HepG2 (cell line): ENCODE measurements at regions not wholly inside any gene's neighbourhood (a gene's known extent, or its start where the extent isn't known, plus 50 kb on each side); places are given as distances from the start of the nearest gene placed in this dataset.

Experiments used
- ATF3 ChIP-seq: sonication (generic); formaldehyde crosslinking; IDR thresholded peaks from 2 replicates; pipeline ENCODE4 v1.4.0; 2020; ENCODE audit warnings: missing genetic modification reagents
- CHD4 ChIP-seq: fragments of 200-600 bp; sonication (generic); IDR thresholded peaks from 2 replicates; pipeline ENCODE4 v1.7.0; 2017; ENCODE audit warnings: mild to moderate bottlenecking, low read length, borderline replicate concordance
- CREM ChIP-seq, 2 experiments: sonication (generic) in 1 of 2; formaldehyde crosslinking in 1 of 2; IDR thresholded peaks; 2 replicates each; pipeline versions ENCODE4 v1.4.0 to v1.6.1; 2016 to 2020; ENCODE audit warnings: antibody characterized with exemption in 1 of 2, mild to moderate bottlenecking in 1 of 2, missing genetic modification reagents in 1 of 2
- EED ChIP-seq: sonication (generic); formaldehyde crosslinking; IDR thresholded peaks from 2 replicates; pipeline ENCODE4 v1.5.0; 2020; ENCODE audit warnings: mild to moderate bottlenecking, missing genetic modification reagents
- ERF ChIP-seq: IDR thresholded peaks from 2 replicates; pipeline ENCODE4 v1.6.1; 2018; ENCODE audit warnings: missing biosample characterization, missing genetic modification reagents
- HOMEZ ChIP-seq: IDR thresholded peaks from 2 replicates; pipeline ENCODE4 v1.6.1; 2016; ENCODE audit warnings: low read depth
- ISX ChIP-seq: sonication (generic); formaldehyde crosslinking; conservative IDR thresholded peaks from 2 replicates; pipeline ENCODE4 v1.5.0; 2020; ENCODE audit warnings: missing genetic modification reagents
- JARID2 ChIP-seq: sonication (generic); formaldehyde crosslinking; IDR thresholded peaks from 2 replicates; pipeline ENCODE4 v1.8.1; 2023; ENCODE audit warnings: missing genetic modification reagents, inconsistent platforms; ENCODE audit not compliant: insufficient replicate concordance
- KMT2B ChIP-seq: IDR thresholded peaks from 2 replicates; pipeline ENCODE4 v1.6.1; 2016; ENCODE audit warnings: missing genetic modification reagents, missing compliant biosample characterization
- MED13 ChIP-seq: sonication (generic); formaldehyde crosslinking; IDR thresholded peaks from 2 replicates; pipeline ENCODE4 v1.5.0; 2020; ENCODE audit warnings: missing genetic modification reagents
- MXD4 ChIP-seq: IDR thresholded peaks from 2 replicates; pipeline ENCODE4 v1.6.1; 2016; ENCODE audit warnings: mild to moderate bottlenecking, missing biosample characterization, missing genetic modification reagents
- PRMT3 ChIP-seq: sonication (generic); formaldehyde crosslinking; IDR thresholded peaks from 2 replicates; pipeline ENCODE4 v1.8.1; 2022; ENCODE audit warnings: low read depth, mild to moderate bottlenecking, moderate library complexity, missing genetic modification reagents, borderline replicate concordance
- SNAPC5 ChIP-seq: sonication (generic); formaldehyde crosslinking; IDR thresholded peaks from 2 replicates; pipeline ENCODE4 v1.8.1; 2023; ENCODE audit warnings: mild to moderate bottlenecking, missing genetic modification reagents, borderline replicate concordance
- YEATS2 ChIP-seq: sonication (generic); formaldehyde crosslinking; IDR thresholded peaks from 2 replicates; pipeline ENCODE4 v1.4.0; 2020; ENCODE audit warnings: missing genetic modification reagents, borderline replicate concordance
- ZGPAT ChIP-seq: IDR thresholded peaks from 2 replicates; pipeline ENCODE4 v1.6.1; 2016; ENCODE audit warnings: mild to moderate bottlenecking
- ZNF101 ChIP-seq: sonication (generic); formaldehyde crosslinking; IDR thresholded peaks from 2 replicates; pipeline ENCODE4 v1.4.0; 2020; ENCODE audit warnings: mild to moderate bottlenecking, low read depth, missing genetic modification reagents, borderline replicate concordance
- ZNF136 ChIP-seq: sonication (generic); formaldehyde crosslinking; IDR thresholded peaks from 2 replicates; pipeline ENCODE4 v1.8.1; 2022; ENCODE audit warnings: low read depth, mild to moderate bottlenecking, moderate library complexity, missing genetic modification reagents
- ZNF280B ChIP-seq: sonication (generic); formaldehyde crosslinking; IDR thresholded peaks from 2 replicates; pipeline ENCODE4 v1.5.0; 2020; ENCODE audit warnings: missing genetic modification reagents, mild to moderate bottlenecking, borderline replicate concordance
- ZNF337 ChIP-seq: sonication (generic); formaldehyde crosslinking; IDR thresholded peaks from 2 replicates; pipeline ENCODE4 v1.5.1; 2020; ENCODE audit warnings: missing genetic modification reagents, low read depth, mild to moderate bottlenecking, borderline replicate concordance
- ZNF605 ChIP-seq: sonication (generic); formaldehyde crosslinking; IDR thresholded peaks from 2 replicates; pipeline ENCODE4 v1.8.0; 2022; ENCODE audit warnings: mild to moderate bottlenecking, missing genetic modification reagents
- ZNF614 ChIP-seq: IDR thresholded peaks from 2 replicates; pipeline ENCODE4 v1.6.1; 2018; ENCODE audit warnings: missing biosample characterization, missing genetic modification reagents, inconsistent platforms, borderline replicate concordance
- TF ChIP-seq, protein P1 (sequence below): IDR thresholded peaks from 2 replicates; pipeline ENCODE4 v1.6.1; 2016
- TF ChIP-seq, protein P2 (sequence below): sonication (generic); formaldehyde crosslinking; IDR thresholded peaks from 2 replicates; pipeline ENCODE4 v1.8.0; 2022; ENCODE audit warnings: mild to moderate bottlenecking, missing genetic modification reagents, moderate library complexity

GRCh38 chr12:92070864-92071445, 74.7 kb downstream of the BTG1 start (continued):
- TF ChIP-seq, protein P1, sequence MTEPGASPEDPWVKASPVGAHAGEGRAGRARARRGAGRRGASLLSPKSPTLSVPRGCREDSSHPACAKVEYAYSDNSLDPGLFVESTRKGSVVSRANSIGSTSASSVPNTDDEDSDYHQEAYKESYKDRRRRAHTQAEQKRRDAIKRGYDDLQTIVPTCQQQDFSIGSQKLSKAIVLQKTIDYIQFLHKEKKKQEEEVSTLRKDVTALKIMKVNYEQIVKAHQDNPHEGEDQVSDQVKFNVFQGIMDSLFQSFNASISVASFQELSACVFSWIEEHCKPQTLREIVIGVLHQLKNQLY, result peak; percentile 62; the same call in 1 of the 2 replicates
- peak; percentile 72 for TF ChIP-seq KMT2B (CRISPR knock-in tag)
- TF ChIP-seq YEATS2 (CRISPR knock-in tag), result peak; percentile 65; the same call in 1 of the 2 replicates
- TF ChIP-seq, protein P2, sequence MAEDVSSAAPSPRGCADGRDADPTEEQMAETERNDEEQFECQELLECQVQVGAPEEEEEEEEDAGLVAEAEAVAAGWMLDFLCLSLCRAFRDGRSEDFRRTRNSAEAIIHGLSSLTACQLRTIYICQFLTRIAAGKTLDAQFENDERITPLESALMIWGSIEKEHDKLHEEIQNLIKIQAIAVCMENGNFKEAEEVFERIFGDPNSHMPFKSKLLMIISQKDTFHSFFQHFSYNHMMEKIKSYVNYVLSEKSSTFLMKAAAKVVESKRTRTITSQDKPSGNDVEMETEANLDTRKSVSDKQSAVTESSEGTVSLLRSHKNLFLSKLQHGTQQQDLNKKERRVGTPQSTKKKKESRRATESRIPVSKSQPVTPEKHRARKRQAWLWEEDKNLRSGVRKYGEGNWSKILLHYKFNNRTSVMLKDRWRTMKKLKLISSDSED, result no peak
- no peak for TF ChIP-seq JARID2 (CRISPR knock-in tag)
- TF ChIP-seq CHD4, result peak; percentile 80; the same call in 1 of the 2 replicates
- TF ChIP-seq ZNF136, result no peak
- 0 out of 2 replicates have a peak, but pooled peaks have one; percentile 17 for TF ChIP-seq ZNF101
- TF ChIP-seq CREM (IDR thresholded peaks at IDR 0.05), result peak; percentile 87
- no peak for TF ChIP-seq CREM (CRISPR knock-in tag; IDR thresholded peaks at IDR 0.05)
- TF ChIP-seq PRMT3 (CRISPR knock-in tag), result no peak
- TF ChIP-seq ZGPAT (CRISPR knock-in tag), result peak; percentile 95
- peak; percentile 57; the same call in 1 of the 2 replicates for TF ChIP-seq ZNF605
- TF ChIP-seq EED (CRISPR knock-in tag), result no peak
- TF ChIP-seq ZNF337 (CRISPR knock-in tag), result no peak
- TF ChIP-seq ATF3 (CRISPR knock-in tag), result peak; percentile 60
- peak; percentile 61; the same call in 1 of the 2 replicates for TF ChIP-seq SNAPC5 (CRISPR knock-in tag)
- 0 out of 2 replicates have a peak, but pooled peaks have one; percentile 50 for TF ChIP-seq MXD4 (CRISPR knock-in tag)
- TF ChIP-seq ISX, result no peak
- no peak for TF ChIP-seq ZNF280B (CRISPR knock-in tag)
- peak; percentile 83 for TF ChIP-seq HOMEZ
- peak; percentile 96 for TF ChIP-seq ZNF614 (CRISPR knock-in tag)
- TF ChIP-seq ERF, result peak; percentile 86
- TF ChIP-seq MED13 (CRISPR knock-in tag), result peak; percentile 57; the same call in 1 of the 2 replicates
